Amniotic stem cell (primary cell): ENCODE measurements at regions not wholly inside any gene's neighbourhood (a gene's known extent, or its start where the extent isn't known, plus 50 kb on each side); places are given as distances from the start of the nearest gene placed in this dataset.

ENCODE experiments used
- DNase-seq: peaks from one replicate; lab custom pipeline; 2025; lab: John Stamatoyannopoulos, UW

DNA sequence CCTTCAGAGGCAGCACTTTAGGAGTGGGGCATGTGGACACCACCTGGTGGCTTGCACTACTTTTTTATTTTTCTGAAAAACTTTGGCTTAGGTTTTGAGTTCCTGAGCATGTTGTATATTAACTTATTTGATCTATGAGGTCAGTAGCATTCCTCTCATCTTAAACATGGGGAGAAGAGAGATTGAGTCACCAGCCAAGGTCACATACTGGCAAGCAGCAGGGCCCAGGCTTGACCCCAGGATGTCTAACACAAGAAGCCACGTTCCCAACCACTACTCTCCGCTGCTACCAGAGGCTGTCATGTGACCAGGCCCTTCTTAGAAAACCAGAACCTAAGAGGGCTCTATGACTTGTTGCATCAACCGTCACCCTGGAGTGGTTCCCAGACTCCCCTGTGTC is 210.3 kb upstream of the GPR26 start:
- no peak for DNase-seq

DNA sequence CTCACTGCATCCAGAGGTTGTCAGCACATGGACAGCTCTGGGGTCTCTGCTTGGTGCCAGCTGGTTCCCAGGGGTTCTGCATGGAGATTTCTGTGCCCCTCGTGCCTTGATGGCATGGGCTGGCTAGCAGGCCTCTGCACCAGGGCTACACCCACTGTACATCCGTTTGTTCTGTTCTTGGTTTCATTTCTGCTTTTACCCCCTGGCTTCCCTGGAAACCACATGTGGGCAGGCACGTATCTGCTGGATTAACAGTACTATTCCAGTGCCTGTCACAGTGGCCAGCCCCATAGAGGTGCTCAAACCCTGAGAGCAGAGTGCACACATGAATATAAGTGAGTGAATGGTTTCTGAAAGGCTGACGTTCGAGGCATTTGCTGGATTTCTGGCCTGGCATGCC is 207.2 kb upstream of the GPR26 start:
- DNase-seq: no peak

DNA sequence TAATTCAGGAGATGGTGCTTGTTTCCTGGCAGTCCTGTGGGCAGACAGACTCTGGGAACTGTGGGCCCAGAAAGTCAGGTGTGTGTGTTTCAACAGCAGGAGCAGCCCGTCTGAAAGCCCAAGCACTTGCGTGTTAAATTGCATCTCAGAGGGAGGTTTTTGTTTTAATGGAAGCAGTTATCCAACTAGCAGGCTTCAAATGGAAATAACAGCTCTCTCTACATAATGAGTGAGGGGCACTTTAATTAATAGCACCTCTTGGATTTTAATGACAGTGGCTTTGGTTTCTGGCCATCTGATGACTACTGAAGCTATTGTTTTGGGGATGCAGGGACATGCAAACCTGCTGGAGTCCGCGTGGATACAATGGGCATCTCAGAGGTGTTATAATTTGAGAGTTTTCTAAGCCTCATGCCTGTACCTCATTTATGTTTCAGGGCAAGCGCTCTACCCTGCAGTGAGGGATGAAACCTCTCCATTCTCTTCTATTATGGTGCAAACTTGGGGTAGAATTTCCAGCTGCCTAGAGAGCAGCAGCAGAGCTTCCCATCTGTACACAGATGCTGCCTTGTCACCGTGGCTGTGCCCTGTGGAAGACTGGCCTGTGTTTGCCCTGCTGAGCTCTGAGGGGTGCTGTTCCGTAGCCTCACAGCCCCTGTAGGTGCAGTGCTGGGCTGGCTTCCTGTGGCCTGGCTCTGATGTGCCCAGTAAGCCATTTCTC is 206.6 kb upstream of the GPR26 start:
- no peak for DNase-seq

DNA sequence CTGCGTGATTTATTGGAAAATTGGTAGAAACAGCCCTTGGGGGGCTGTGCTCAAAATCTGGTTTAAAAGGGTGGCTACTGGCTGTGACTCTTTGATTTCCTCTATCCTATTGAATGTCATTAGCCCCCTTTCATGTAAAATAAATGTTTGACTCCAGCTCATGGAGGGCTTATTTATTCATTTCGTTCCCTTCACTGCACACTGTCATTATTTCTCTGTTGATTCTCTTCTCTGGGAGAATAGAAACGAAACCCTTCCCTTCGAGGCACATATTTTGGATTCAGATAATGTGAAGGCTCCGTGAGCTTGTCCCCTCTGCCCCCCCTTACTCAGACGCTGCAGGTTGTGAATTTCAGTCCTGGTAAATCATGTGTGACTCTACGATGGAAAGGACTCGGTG is 203.9 kb upstream of the GPR26 start:
- no peak for DNase-seq

DNA sequence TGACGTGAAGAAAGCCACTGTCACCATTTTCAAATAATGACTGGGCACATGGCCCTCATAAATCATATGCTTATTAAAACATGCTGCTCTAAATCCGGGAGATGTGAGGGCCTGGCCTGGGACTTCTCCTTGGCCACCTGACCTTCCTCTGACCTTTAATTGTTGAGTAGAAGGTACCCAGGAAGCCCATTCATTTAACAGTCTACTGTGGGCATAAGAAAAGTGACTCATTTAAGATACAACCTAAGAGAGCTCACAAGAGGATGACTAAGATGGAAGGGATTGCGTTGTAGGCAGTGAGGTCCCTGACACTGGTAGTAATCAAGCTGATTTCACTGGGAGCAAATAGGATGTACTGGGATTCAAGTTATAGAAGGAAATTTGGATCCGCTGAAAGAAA is 203.4 kb upstream of the GPR26 start:
- DNase-seq: no peak

DNA sequence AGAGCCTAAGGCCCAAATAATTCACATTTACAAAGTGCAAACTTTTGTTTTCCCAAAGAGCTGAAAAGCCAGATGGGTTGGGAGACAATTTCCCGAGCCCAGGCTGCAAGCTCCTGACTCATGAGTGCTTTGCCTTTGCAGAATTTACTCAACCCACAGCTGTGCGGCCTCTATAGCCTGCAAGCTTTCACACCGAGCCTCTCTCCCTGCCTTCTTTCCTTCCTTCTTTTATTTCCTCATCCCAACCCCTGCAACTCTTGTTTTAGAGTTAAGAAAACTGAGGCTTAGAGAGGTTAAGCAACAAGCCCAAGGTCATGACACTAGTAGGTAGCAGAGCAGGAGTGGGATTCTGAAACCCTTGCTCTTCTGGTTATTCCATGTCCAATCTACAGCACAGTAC is 203.0 kb upstream of the GPR26 start:
- no peak for DNase-seq

DNA sequence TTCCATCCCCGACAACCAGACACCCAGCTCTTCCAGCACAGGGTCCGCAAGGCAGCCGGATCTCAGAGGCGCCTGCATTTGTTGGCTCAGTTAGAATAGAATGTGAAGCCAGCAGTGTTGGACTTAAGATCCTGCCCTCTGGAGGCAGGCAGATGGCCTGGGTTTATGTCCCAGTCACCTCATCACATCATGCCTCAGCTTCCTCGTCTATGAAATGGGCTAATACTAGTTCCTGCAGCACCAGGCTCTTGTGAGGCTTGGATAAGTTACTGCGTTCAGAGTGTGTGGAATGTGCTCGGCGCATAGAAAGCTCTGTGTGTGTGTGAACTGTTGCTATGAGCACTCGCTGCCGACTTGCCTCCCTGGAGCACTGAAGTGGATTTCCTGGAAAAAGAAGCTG is 202.5 kb upstream of the GPR26 start:
- DNase-seq: no peak

DNA sequence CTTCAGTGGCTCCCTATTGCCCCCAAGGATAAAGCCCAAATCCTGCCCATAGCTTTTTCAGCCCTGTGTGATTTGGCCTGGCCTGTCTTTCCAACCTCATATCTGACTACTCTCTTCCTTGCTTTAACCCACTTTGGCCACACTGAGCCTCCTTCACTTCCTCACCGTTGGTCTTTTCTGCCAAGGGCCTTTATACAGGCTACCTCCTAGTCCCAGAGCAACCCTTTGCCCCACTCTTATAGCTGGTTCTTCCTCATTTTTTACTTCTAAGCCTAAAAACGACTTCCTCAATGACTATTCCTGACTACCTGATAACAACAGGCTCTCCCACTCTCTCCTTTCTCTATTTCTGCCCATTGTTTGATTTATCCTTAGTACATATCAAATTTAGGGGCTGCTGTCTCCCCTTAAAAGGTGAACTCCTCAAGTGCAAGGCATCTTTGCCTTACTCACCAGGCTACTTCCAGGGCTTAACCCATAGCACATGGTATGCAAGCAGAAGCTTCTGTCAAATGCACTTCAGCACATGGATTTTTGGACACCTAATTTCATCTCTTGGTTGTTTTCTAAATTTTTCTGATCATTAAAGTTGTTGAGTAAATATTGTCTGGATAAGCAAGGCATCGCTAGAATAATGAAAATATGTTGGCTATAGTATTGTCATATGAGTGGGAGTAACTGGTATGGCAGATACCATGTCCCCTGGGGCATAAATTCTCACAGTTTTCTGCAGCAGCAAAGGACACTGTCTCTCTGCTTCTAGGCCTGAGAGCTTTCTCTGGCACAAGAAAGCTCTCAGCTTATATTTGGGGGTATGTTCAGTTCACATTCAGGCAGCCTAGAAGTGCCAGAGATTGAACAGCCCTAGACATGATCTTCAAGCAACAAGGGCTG is 201.5 kb upstream of the GPR26 start:
- no peak for DNase-seq

DNA sequence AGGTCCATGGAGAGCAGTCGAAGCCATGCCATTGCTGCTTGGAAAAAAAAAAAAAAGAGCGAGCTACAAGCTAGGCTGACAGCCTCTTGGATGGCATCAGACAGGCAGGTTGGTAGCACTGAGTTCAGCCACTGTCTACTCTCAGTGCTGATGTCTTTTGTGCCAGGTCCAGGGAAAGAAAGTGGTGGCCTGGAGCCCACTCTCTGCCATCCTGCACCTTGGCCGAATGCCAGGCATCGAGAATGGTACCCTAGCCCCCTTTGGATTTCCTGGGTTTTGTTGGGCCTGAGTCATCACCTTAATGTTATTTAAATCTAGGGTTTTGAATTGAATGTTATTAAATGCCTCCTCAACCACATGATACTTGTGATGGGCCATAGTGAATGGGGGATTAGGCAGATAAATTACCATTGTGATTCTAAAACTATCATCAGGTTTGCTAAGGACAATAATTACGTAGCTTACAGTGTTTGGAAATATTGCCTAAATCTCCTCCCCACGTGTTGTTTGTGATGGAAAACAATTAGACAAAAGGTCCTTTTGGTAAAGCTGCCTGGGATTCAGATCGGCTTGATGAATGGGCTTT is 195.7 kb upstream of the GPR26 start:
- no peak for DNase-seq

DNA sequence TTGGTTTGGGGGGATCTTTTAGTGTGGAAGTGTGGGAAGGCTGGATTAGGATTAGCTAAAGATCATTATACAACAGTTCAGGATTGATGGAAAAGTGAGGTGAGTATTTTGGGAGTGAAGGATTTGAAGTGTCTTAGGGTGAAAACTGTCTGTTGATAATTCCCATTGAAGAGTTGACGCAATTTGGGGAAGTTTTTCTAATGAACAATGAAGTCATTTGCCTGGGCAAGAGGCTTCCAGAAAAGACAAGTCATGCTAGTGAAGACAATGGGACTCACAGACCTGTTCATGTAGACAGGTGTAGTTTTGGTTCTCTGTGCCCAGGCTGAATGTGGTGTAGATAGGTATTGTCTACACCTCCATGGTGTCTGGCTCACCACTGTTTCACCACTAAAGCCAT is 194.3 kb upstream of the GPR26 start:
- no peak for DNase-seq

DNA sequence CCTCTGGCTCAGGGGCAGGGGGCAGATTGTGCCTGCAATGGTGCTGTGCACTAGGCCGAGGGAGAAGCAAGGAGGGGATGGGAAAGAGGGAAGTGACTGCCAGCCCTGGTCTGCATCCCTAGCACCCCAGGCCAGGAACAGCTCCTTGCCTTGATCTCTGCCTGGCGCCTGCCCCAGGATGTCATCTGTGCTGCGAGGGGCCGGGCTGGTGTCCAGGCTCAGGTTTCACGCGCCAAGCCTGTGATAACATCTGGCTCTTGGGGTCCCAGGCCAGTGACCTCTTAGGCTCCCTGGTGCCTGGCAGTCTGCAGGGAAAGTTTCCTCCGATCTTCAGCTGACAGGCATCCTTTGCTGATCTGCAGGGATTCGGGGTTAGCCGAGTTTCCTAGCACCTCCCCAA is 193.5 kb upstream of the GPR26 start:
- no peak for DNase-seq

DNA sequence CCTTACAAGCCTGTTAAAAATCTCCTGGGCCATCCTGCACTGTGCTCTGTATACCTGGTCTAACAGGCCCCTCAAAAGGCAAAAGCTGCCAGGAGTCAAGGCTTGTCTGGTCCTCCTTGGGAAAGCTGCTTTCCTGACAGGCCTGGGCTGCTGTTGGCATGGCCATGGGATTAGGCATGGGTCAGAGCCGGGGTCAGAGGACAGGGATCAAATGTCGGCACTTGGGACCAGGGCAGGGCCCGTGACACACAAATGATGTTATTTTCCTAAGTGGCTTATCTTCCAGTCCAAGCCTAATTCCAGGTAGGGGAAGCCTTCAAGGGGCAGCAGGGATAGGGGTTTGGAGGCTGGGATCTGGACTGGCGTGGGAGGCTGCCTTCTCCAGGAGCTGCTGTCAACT is 191.5 kb upstream of the GPR26 start:
- DNase-seq: no peak

DNA sequence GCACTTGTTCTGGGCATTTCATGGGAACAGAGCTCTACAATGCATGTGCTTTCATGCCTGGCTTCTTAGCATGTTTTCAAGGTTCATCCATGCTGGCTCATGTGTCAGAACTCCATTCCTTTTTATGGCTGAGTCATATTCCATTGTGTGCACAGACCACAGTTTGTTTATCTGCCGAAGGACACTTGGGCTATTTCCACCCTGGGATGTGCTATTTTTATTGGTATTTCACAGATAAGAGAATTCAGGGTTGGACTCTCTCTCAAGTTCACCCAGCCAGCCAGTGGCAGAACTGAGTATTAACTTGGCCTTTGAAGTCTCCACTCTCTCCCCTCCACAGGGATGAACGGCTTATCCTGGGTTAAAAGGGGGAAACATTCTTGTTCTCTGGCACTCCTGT is 190.7 kb upstream of the GPR26 start:
- no peak for DNase-seq

DNA sequence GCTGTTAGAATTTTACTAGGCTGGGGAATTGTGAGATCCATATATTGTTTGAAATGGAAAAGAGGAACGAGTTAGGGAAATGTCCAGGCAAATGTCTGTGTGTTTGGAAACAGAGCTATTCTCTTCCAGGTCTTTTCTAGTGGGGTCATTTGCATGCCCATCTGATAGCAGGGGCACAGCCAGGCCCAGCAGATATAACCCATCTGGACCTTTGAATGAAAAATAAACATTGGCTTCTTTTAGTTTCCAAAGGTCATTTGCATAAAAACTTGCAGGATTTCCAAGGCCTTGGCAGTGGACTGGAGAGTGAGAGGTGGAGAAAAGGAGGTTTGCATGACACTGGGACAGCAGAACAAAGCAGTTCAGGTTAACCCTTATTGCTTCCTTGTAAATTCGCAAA is 188.0 kb upstream of the GPR26 start:
- no peak for DNase-seq

DNA sequence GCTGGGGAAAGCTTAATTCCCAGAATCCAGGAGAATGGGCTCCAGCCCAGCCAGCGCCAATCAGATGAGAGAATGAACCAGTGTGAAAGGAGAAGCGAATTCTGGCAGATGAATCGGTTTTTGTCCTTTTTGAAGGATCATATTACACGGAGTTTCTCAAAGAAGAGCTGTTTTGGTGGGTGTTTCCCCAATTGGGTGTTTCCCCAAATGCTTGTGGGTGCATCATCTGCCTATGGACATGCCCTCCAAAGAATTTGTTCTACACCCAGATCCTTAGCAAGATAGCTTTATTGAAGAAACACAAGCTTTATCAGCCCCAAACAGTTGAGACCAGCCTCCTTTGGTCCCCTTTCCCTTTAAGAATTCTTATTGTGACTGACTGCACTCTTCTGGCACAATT is 186.5 kb upstream of the GPR26 start:
- DNase-seq: no peak

DNA sequence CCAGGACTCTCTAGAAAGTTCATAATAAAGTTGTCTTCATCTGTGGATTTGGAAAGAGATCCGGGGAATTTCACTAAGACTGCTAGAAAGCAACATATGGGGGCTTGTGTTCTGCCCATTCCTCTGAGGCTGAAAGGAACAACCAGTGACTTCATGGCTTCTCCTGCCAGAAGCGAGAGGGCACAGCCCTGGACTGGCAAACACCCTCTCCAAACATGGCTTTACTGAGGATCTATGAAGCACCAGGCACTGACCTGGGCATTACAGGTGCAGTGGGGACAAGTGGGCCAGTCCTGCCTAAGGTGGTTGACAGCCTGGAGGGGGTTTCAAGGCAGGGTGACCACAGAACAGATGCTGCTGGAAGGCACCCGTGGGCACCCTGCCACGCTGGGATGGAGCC is 185.8 kb upstream of the GPR26 start:
- DNase-seq: no peak

DNA sequence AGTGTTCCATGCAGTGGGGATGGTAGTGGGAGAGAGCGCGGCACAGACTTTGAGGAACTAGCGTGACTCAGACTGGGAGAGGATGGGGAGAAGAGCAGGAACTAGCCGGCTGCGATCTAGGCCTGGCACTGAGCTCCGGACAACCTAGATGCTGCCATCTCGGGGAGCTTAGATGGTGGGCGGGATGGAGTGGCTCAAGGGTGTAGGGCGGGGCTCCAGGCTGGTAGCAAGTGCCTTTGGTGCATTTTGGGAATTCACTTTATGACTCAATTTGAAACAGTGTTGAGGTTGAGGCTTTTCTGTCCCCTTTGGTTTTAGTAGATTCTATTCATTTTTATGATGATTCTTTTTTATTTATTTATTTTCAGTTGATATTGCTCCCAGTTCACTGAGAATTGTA is 185.3 kb upstream of the GPR26 start:
- no peak for DNase-seq

DNA sequence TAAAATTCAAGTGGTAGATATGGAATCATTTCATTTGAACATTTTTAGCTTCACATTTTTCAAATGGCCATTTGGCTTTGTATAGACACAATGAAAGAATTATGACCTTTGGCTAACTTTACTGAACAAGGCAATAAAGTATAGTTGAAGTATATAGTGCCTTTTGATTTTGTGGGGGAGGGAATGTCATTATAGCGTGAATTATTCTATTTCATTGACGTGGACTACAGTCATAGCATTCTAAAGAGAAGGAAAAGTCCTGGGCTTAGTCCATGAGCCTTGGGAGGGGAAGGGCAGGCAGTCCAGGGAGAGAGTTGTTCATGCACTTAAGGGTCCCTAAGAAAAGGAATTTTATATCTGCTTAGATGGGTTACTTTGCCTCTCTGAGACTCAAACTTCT is 181.4 kb upstream of the GPR26 start:
- DNase-seq: no peak

DNA sequence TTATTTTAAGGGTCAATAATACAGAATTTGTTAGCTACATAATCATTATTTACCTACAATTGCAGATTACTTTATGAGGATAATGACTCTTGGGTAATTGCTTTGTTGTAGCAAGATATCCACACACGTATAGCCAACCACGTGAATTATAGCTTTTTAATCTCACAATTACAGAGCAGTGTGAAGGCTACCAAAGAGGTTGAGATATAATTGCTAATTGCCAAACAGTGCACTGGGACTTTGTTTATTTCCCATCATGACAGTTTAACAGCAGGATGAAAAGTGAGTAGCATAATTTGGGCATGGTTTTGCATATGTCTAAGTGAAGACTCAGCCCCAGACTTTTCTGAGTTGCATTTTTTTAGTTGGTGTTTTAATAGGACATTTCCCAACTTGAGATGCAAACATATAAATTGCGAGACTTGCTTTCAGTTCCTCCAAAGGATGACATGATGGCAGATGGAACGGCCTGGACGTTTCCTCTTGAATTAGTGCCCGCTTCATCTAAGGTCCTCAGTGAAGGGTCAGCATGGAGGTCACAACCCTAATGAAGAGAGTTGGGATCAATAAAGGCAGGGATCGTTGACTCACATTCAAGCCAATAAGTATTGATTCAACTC is 180.7 kb upstream of the GPR26 start:
- no peak for DNase-seq

DNA sequence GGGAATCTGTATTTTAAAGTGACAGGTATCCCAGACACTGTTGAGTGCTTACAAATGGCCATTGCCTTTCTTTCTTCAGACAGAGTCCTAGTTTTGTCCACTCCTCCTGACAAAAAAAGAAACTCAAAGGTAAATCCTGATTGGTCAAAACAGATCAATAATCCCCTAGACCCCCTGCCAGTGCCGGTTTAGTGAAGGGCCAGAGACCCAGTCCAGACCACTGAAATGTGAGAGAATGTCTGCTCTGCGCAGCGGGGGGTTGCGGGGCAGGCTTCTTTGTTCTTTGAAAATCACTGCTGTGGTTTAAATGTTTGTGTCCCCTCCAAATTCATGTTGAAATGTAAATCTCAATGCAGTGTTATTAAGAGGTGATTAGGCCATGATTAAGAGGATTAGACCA is 177.7 kb upstream of the GPR26 start:
- no peak for DNase-seq

DNA sequence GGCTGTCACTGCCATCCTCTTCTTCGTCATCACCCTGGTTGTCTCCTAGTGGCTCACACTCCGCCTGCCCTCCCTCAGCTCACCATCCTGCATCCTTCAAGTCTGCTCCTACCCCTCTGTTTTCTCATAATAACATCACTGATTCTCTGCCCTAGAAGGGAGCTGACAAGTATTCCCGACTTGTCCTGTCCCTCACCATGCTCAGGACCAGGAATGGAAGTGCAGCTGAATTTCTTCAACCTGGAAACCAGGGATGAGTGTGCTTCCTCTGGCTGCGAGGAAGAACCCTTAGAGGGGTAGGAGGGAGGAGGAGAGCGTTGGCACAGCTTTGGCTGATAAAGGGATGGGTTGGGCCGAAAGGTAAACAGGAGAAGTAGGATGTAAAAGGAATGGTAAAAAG is 174.8 kb upstream of the GPR26 start:
- DNase-seq: no peak

DNA sequence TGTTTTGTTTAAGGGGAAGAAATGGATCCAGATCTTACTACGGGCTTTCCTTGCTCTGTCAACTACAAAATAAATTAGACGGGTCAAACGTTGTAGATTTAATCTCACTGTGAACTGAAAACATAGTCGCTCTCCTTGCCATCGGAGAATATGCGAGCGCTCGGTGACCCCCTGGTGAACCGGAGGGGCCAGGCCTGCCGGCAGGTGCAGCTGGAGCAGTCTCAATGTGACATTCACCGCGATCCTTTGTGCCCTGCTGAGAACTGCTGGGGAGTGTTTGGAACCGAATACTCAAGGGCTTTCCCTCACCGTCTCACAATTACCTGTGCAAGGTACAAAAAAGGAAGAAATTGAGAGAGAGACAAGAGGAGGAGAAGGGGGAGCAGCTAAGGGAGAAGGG is 174.1 kb upstream of the GPR26 start:
- no peak for DNase-seq

DNA sequence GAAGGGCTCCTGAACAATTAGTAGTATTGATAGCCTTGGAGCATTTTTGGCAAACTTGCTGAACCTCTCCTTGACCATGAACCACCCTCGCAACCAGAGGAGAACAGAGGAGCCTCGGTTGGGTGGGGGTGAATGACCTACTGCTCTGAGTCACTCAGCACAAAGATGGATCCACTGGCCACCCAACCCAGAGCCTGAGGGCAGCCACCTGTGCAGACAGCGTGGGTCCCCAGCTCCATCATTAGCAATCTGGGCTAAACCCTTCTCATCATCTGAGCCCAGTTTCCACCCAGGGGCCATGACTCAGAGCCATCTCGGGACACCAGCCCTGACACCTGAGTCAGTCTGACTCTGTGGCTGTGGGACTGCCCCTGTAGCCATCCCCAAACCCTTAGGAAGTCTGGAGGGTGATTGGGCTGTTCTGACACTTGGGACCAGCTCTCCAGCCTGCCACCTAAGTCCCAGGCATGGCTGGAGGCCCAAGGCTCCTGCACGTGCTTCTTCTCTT is 171.8 kb upstream of the GPR26 start:
- no peak for DNase-seq
